Bronchial epithelial cell (primary cell): ENCODE measurements at regions not wholly inside any gene's neighbourhood (a gene's known extent, or its start where the extent isn't known, plus 50 kb on each side); places are given as distances from the start of the nearest gene placed in this dataset.

Source experiments
- DNase-seq: peaks from one replicate; pipeline ENCODE4 v3.0.0-alpha.2; 2010; ENCODE audit warnings: low read depth
- FAIRE-seq: peaks from 2 replicates; lab custom pipeline; 2011; peaks lifted over from hg19 to GRCh38; lab: Jason Lieb, UNC
- H3K27me3 ChIP-seq: 2 replicates; pipeline ENCODE4 v1.5.1; 2011; ENCODE audit warnings: low read length; ENCODE audit not compliant: control insufficient read depth, insufficient read depth
- H3K36me3 ChIP-seq: 2 replicates; pipeline ENCODE4 v1.5.1; 2011; ENCODE audit warnings: low read length; ENCODE audit not compliant: control insufficient read depth, insufficient read depth
- H3K4me3 ChIP-seq: 2 replicates; pipeline ENCODE4 v1.5.1; 2011; ENCODE audit warnings: mild to moderate bottlenecking, low read depth, low read length, control low read depth
- CTCF ChIP-seq: IDR thresholded peaks from 2 replicates; pipeline ENCODE4 v1.5.1; 2011; ENCODE audit warnings: mild to moderate bottlenecking, moderate library complexity, low read length, control low read depth, inconsistent platforms; ENCODE audit not compliant: insufficient read depth, severe bottlenecking

GRCh38 chr10:8233049-8233448 lies 178.6 kb downstream of the GATA3 start:
- FAIRE-seq (no peak), DNase-seq (no peak)
- H3K4me3 ChIP-seq, result no peak overlapping the region
- H3K27me3 ChIP-seq, result no peaks in the 10 kb centered on the region
- no peaks in the 10 kb centered on the region for H3K36me3 ChIP-seq
- TF ChIP-seq CTCF, result no peak

- H3K36me3 ChIP-seq, result no peaks in the 10 kb centered on the region
- DNase-seq, result no peak
- no peak for FAIRE-seq
- TF ChIP-seq CTCF, result no peak
- no peaks in the 10 kb centered on the region for H3K27me3 ChIP-seq
- no peak overlapping the region for H3K4me3 ChIP-seq
Observed at GRCh38 chr10:8233832-8234259, 179.4 kb downstream of the GATA3 start.

- no peak overlapping the region for H3K4me3 ChIP-seq
- FAIRE-seq (no peak), DNase-seq (no peak)
- no peaks in the 10 kb centered on the region for H3K36me3 ChIP-seq
- TF ChIP-seq CTCF, result no peak
- no peaks in the 10 kb centered on the region for H3K27me3 ChIP-seq
Observed at GRCh38 chr10:8235253-8236027, 181.0 kb downstream of the GATA3 start.

GRCh38 chr10:8238986-8239385 lies 184.5 kb downstream of the GATA3 start:
- no peak for DNase-seq
- no peaks in the 10 kb centered on the region for H3K27me3 ChIP-seq
- no peaks in the 10 kb centered on the region for H3K36me3 ChIP-seq
- H3K4me3 ChIP-seq, result no peak overlapping the region
- TF ChIP-seq CTCF, result no peak
- no peak for FAIRE-seq

- H3K36me3 ChIP-seq, result no peaks in the 10 kb centered on the region
- H3K27me3 ChIP-seq, result no peaks in the 10 kb centered on the region
- H3K4me3 ChIP-seq, result no peak overlapping the region
- no peak for TF ChIP-seq CTCF
- no peak for DNase-seq
- no peak for FAIRE-seq
Observed at GRCh38 chr10:8240861-8241260, 186.4 kb downstream of the GATA3 start.
